Mesenchymal stem cell (in vitro differentiated cells and primary cell): ENCODE measurements at regions not wholly inside any gene's neighbourhood (a gene's known extent, or its start where the extent isn't known, plus 50 kb on each side); places are given as distances from the start of the nearest gene placed in this dataset.
"Not testable (repeated sequence)": the region's sequence is repeated elsewhere in the genome, so short reads cannot be mapped to it uniquely, and the experiment has no call there.

Experiments used
- DNase-seq: peaks from one replicate; pipeline ENCODE4 v3.0.0-alpha.2; 2013
- H2AFZ ChIP-seq: one replicate; pipeline ENCODE4 v1.6.1; 2013; ENCODE audit warnings: low read depth, mild to moderate bottlenecking, control low read depth, inconsistent platforms, low read length, moderate library complexity
- H2AK5ac ChIP-seq: 2 replicates; pipeline ENCODE4 v1.6.1; 2013; ENCODE audit warnings: low read length, moderate library complexity, mild to moderate bottlenecking, inconsistent platforms; ENCODE audit not compliant: severe bottlenecking
- H2BK120ac ChIP-seq: one replicate; pipeline ENCODE4 v1.6.1; 2013; ENCODE audit warnings: low read depth, mild to moderate bottlenecking, inconsistent platforms, low read length, moderate library complexity
- H2BK12ac ChIP-seq, 2 experiments: one replicate each; pipeline ENCODE4 v1.6.1; 2013; ENCODE audit warnings: inconsistent platforms in 2 of 2, low read length in 2 of 2, mild to moderate bottlenecking in 2 of 2, moderate library complexity in 2 of 2, control low read depth in 1 of 2
- H2BK15ac ChIP-seq: one replicate; pipeline ENCODE4 v1.6.1; 2013; ENCODE audit warnings: mild to moderate bottlenecking, low read depth, inconsistent platforms; ENCODE audit not compliant: poor library complexity, severe bottlenecking
- H2BK5ac ChIP-seq: 2 replicates; pipeline ENCODE4 v1.6.1; 2013; ENCODE audit warnings: low read depth, mild to moderate bottlenecking, low read length, control low read depth, inconsistent platforms; ENCODE audit not compliant: poor library complexity, severe bottlenecking
- H3K14ac ChIP-seq, 2 experiments: one replicate each; pipeline ENCODE4 v1.6.1; 2013; ENCODE audit warnings: inconsistent platforms in 2 of 2, low read length in 2 of 2, control low read depth in 1 of 2, mild to moderate bottlenecking in 1 of 2, moderate library complexity in 1 of 2
- H3K18ac ChIP-seq, 2 experiments: one replicate each; pipeline ENCODE4 v1.6.1; 2013; ENCODE audit warnings: inconsistent platforms in 2 of 2, low read length in 2 of 2, control low read depth in 1 of 2, low read depth in 1 of 2, mild to moderate bottlenecking in 1 of 2
- H3K23ac ChIP-seq, 2 experiments: one replicate each; pipeline ENCODE4 v1.6.1; 2013; ENCODE audit warnings: inconsistent platforms in 2 of 2, low read length in 2 of 2, mild to moderate bottlenecking in 2 of 2, moderate library complexity in 2 of 2, control low read depth in 1 of 2
- H3K27ac ChIP-seq: 2 replicates; pipeline ENCODE4 v1.5.1; 2013; ENCODE audit warnings: mild to moderate bottlenecking, moderate library complexity, low read length, control low read depth, inconsistent platforms; ENCODE audit not compliant: poor library complexity, severe bottlenecking
- H3K27me3 ChIP-seq, 2 experiments: 2 replicates each; pipeline versions ENCODE4 v1.6.1 to v1.7.0; 2013; ENCODE audit warnings: low read length in 2 of 2, mild to moderate bottlenecking in 2 of 2, moderate library complexity in 2 of 2, control low read depth in 1 of 2, inconsistent platforms in 1 of 2; ENCODE audit not compliant: control insufficient read depth in 1 of 2, insufficient read depth in 1 of 2
- H3K36me3 ChIP-seq, 2 experiments: 2 replicates each; pipeline versions ENCODE4 v1.6.1 to v1.7.0; 2013; ENCODE audit warnings: low read length in 2 of 2, control low read depth in 1 of 2, inconsistent platforms in 1 of 2, low read depth in 1 of 2, mild to moderate bottlenecking in 1 of 2; ENCODE audit not compliant: insufficient read depth in 2 of 2, control insufficient read depth in 1 of 2
- H3K4ac ChIP-seq, 2 experiments: one replicate each; pipeline ENCODE4 v1.6.1; 2013; ENCODE audit warnings: inconsistent platforms in 2 of 2, low read length in 2 of 2, mild to moderate bottlenecking in 2 of 2, moderate library complexity in 2 of 2, control low read depth in 1 of 2, low read depth in 1 of 2
- H3K4me1 ChIP-seq: 2 replicates; pipeline ENCODE4 v1.6.1; 2013; ENCODE audit warnings: low read depth, low read length, control low read depth; ENCODE audit not compliant: control insufficient read depth, insufficient read depth
- H3K4me2 ChIP-seq: 2 replicates; pipeline ENCODE4 v1.6.1; 2013; ENCODE audit warnings: low read length, mild to moderate bottlenecking, inconsistent platforms; ENCODE audit not compliant: poor library complexity, severe bottlenecking
- H3K4me3 ChIP-seq, 2 experiments: 2 replicates each; pipeline versions ENCODE4 v1.5.1 to v1.7.0; 2013; ENCODE audit warnings: low read length in 2 of 2, mild to moderate bottlenecking in 2 of 2, control low read depth in 1 of 2, low read depth in 1 of 2; ENCODE audit not compliant: insufficient read depth in 1 of 2
- H3K79me1 ChIP-seq: replicated peaks from 2 replicates; pipeline ENCODE4 v1.6.1; 2013; ENCODE audit warnings: mild to moderate bottlenecking, control low read depth, low read length, inconsistent platforms; ENCODE audit not compliant: poor library complexity, severe bottlenecking
- H3K9ac ChIP-seq: 2 replicates; pipeline ENCODE4 v1.7.0; 2013; ENCODE audit warnings: mild to moderate bottlenecking, low read length, moderate library complexity
- H3K9me3 ChIP-seq: 2 replicates; pipeline ENCODE4 v1.7.0; 2013; ENCODE audit warnings: mild to moderate bottlenecking, low read length; ENCODE audit not compliant: control insufficient read depth
- H4K8ac ChIP-seq: one replicate; pipeline ENCODE4 v1.6.1; 2013; ENCODE audit warnings: inconsistent platforms, mild to moderate bottlenecking, low read length, moderate library complexity
- H4K91ac ChIP-seq: one replicate; pipeline ENCODE4 v1.6.1; 2013; ENCODE audit warnings: mild to moderate bottlenecking, low read length, inconsistent platforms
- WGBS: methylation state at CpG from one replicate; pipeline ENCODE4 v1.1.7; 2013; ENCODE audit warnings: mixed read lengths; 5-methylcytosine and 5-hydroxymethylcytosine counted together

GRCh38 chr13:31545616-31546015 is 193.7 kb upstream of the RXFP2 start:
- no peak overlapping the region for H3K23ac ChIP-seq
- no peak overlapping the region for H2BK15ac ChIP-seq
- H3K4me1 ChIP-seq, result no peaks in the 10 kb centered on the region
- no peak overlapping the region for H4K91ac ChIP-seq
- no peak overlapping the region for H3K14ac ChIP-seq
- H3K27me3 ChIP-seq, result no peaks in the 10 kb centered on the region
- H3K4ac ChIP-seq, result no peak overlapping the region
- H3K79me1 ChIP-seq, result no peaks in the 10 kb centered on the region
- H2AK5ac ChIP-seq, result no peak overlapping the region
- H3K4me3 ChIP-seq, result peak overlapping the region in 1 of 2 experiments; percentile 59
- H3K4me2 ChIP-seq, result no peak overlapping the region
- H3K18ac ChIP-seq, result no peak overlapping the region
- no peak for DNase-seq
- H3K36me3 ChIP-seq, result no peaks in the 10 kb centered on the region
- H2BK5ac ChIP-seq, result no peak overlapping the region
- H3K9ac ChIP-seq, result peak overlapping the region; percentile 75
- no peak overlapping the region for H2AFZ ChIP-seq
- H2BK120ac ChIP-seq, result no peak overlapping the region
- 82% methylated on average over 1 of the region's 3 CpGs for WGBS
- no peak overlapping the region for H4K8ac ChIP-seq
- H2BK12ac ChIP-seq, result no peak overlapping the region
- H3K9me3 ChIP-seq, result no peaks in the 10 kb centered on the region
- no peak overlapping the region for H3K27ac ChIP-seq

- Histone ChIP-seq H3K36me3 (no peaks in the 10 kb centered on the region), H2AK5ac (no peak overlapping the region), H4K8ac (no peak overlapping the region), H3K4me2 (no peak overlapping the region), H3K4ac (no peak overlapping the region), H2BK12ac (no peak overlapping the region), H2AFZ (no peak overlapping the region), H3K9me3 (no peaks in the 10 kb centered on the region), H2BK5ac (no peak overlapping the region), H2BK15ac (no peak overlapping the region), H3K9ac (no peak overlapping the region), H3K4me3 (no peak overlapping the region), H3K27ac (no peak overlapping the region), H3K79me1 (no peaks in the 10 kb centered on the region), H4K91ac (no peak overlapping the region), H3K23ac (no peak overlapping the region), H2BK120ac (no peak overlapping the region), H3K27me3 (no peaks in the 10 kb centered on the region), H3K18ac (no peak overlapping the region), H3K4me1 (no peaks in the 10 kb centered on the region), H3K14ac (no peak overlapping the region)
- peak; percentile 9 for DNase-seq
- 56% methylated on average over 5 of the region's 5 CpGs for WGBS
Observed at GRCh38 chr13:31556376-31556775, 182.9 kb upstream of the RXFP2 start.

GRCh38 chr13:31584221-31584620 is 155.1 kb upstream of the RXFP2 start:
- WGBS, result 89% methylated on average over 8 of the region's 9 CpGs
- H3K27ac ChIP-seq, H2AK5ac ChIP-seq, H3K27me3 ChIP-seq, H3K79me1 ChIP-seq, H3K4me3 ChIP-seq, H3K9me3 ChIP-seq, H3K36me3 ChIP-seq, H3K14ac ChIP-seq, H2BK12ac ChIP-seq, H3K23ac ChIP-seq, H3K4me1 ChIP-seq, H2BK120ac ChIP-seq, H3K4ac ChIP-seq, DNase-seq, H2BK15ac ChIP-seq, H3K18ac ChIP-seq, H4K91ac ChIP-seq, H3K9ac ChIP-seq, H4K8ac ChIP-seq, H2BK5ac ChIP-seq, H3K4me2 ChIP-seq, H2AFZ ChIP-seq: not testable (repeated sequence)

- Histone ChIP-seq H3K79me1 (no peaks in the 10 kb centered on the region), H3K9me3 (peaks cover 4% of the 10 kb centered on the region), H2AFZ (no peak overlapping the region), H2BK15ac (no peak overlapping the region), H3K4me3 (no peak overlapping the region), H4K91ac (no peak overlapping the region), H3K23ac (no peak overlapping the region), H3K4ac (no peak overlapping the region), H3K27ac (no peak overlapping the region), H3K14ac (no peak overlapping the region), H2BK5ac (no peak overlapping the region), H2BK120ac (no peak overlapping the region), H3K36me3 (no peaks in the 10 kb centered on the region), H4K8ac (no peak overlapping the region), H2BK12ac (no peak overlapping the region), H2AK5ac (no peak overlapping the region), H3K18ac (no peak overlapping the region), H3K4me2 (no peak overlapping the region), H3K4me1 (no peaks in the 10 kb centered on the region), H3K9ac (no peak overlapping the region), H3K27me3 (no peaks in the 10 kb centered on the region)
- no peak for DNase-seq
- 65% methylated on average over 3 of the region's 3 CpGs for WGBS
Observed at GRCh38 chr13:31587698-31588266, 151.5 kb upstream of the RXFP2 start.
